Activated B cell treated with CpG ODN at 0.5 μM for 24 hours (primary cell): ENCODE measurements at regions not wholly inside any gene's neighbourhood (a gene's known extent, or its start where the extent isn't known, plus 50 kb on each side); places are given as distances from the start of the nearest gene placed in this dataset.

ENCODE experiments used
- ATAC-seq: fragments of 200-7000 bp; cut with Tn5 transposase; one replicate; pipeline ENCODE4 v1.10.0; 2021; ENCODE audit warnings: low read depth, mild to moderate bottlenecking, moderate library complexity
- CTCF ChIA-PET: fragments of 350-600 bp; sonication (Branson Sonifier 250); formaldehyde crosslinking; loops from one replicate; lab custom pipeline; 2021; ENCODE audit warnings: antibody characterized with exemption; lab: Charles Lee
- POLR2A ChIA-PET: fragments of 350-600 bp; sonication (Branson Sonifier 250); formaldehyde crosslinking; loops from one replicate; lab custom pipeline; 2021; ENCODE audit warnings: antibody characterized with exemption; lab: Charles Lee
- DNase-seq: peaks from one replicate; pipeline ENCODE4 v3.0.0; 2022
- H3K27ac Mint-ChIP-seq: one replicate; pipeline ENCODE4 v1.8.0; 2020; ENCODE audit warnings: mixed read lengths
- H3K27me3 Mint-ChIP-seq: one replicate; pipeline ENCODE4 v1.8.0; 2021; ENCODE audit warnings: mixed read lengths
- H3K36me3 Mint-ChIP-seq: one replicate; pipeline ENCODE4 v1.8.0; 2021; ENCODE audit warnings: low read depth, mixed read lengths
- H3K4me1 Mint-ChIP-seq: one replicate; pipeline ENCODE4 v1.8.0; 2021; ENCODE audit warnings: mixed read lengths
- H3K4me3 Mint-ChIP-seq: one replicate; pipeline ENCODE4 v1.8.0; 2020; ENCODE audit warnings: mild to moderate bottlenecking, mixed read lengths
- H3K9me3 Mint-ChIP-seq: one replicate; pipeline ENCODE4 v1.8.0; 2020; ENCODE audit warnings: mixed read lengths
- CTCF ChIP-seq: fragments of 200-600 bp; IDR thresholded peaks from one replicate; pipeline ENCODE4 v1.8.0; 2022; ENCODE audit warnings: antibody characterized with exemption, mild to moderate bottlenecking
- intact Hi-C: fragments of 100-400 bp; cut with micrococcal nuclease; formaldehyde crosslinking; loops from one replicate; pipeline ENCODE4 v1.15.1; 2024

GRCh38 chr4:184929476-184929875 is 88.8 kb upstream of the HELT start:
- H3K4me1 Mint-ChIP-seq = no peaks in the 10 kb centered on the region
- DNase-seq (no peak), ATAC-seq (no peak)
- no peak overlapping the region for H3K4me3 Mint-ChIP-seq
- CTCF ChIA-PET = no interaction called here
- H3K9me3 Mint-ChIP-seq = peaks cover 16% of the 10 kb centered on the region
- TF ChIP-seq CTCF = no peak
- H3K36me3 Mint-ChIP-seq = no peaks in the 10 kb centered on the region
- intact Hi-C loops = no loop called here
- no peaks in the 10 kb centered on the region for H3K27me3 Mint-ChIP-seq
- H3K27ac Mint-ChIP-seq = no peak overlapping the region
- POLR2A ChIA-PET = no interaction called here

GRCh38 chr4:184930026-184930425 is 88.3 kb upstream of the HELT start:
- no peak for TF ChIP-seq CTCF
- intact Hi-C loops = no loop called here
- H3K4me3 Mint-ChIP-seq = no peak overlapping the region
- H3K9me3 Mint-ChIP-seq = peaks cover 16% of the 10 kb centered on the region
- no peak for ATAC-seq
- no peak for DNase-seq
- no peaks in the 10 kb centered on the region for H3K4me1 Mint-ChIP-seq
- CTCF ChIA-PET = no interaction called here
- H3K27ac Mint-ChIP-seq = no peak overlapping the region
- no peaks in the 10 kb centered on the region for H3K27me3 Mint-ChIP-seq
- H3K36me3 Mint-ChIP-seq = no peaks in the 10 kb centered on the region
- POLR2A ChIA-PET = no interaction called here

GRCh38 chr4:184932343-184932742 is 85.9 kb upstream of the HELT start:
- no peaks in the 10 kb centered on the region for H3K4me1 Mint-ChIP-seq
- intact Hi-C loops = loop anchor here (1.0 kb wide), 1 partner anchor 35 kb away; no protein-coding TSS in a partner anchor
- no peak for ATAC-seq
- H3K27ac Mint-ChIP-seq = no peak overlapping the region
- no peak overlapping the region for H3K4me3 Mint-ChIP-seq
- no peak for TF ChIP-seq CTCF
- peaks cover 2% of the 10 kb centered on the region for H3K27me3 Mint-ChIP-seq
- ChIA-PET CTCF (no interaction called here), POLR2A (no interaction called here)
- no peaks in the 10 kb centered on the region for H3K36me3 Mint-ChIP-seq
- no peak for DNase-seq
- peaks cover 10% of the 10 kb centered on the region for H3K9me3 Mint-ChIP-seq

GRCh38 chr4:184933311-184933710 is 85.0 kb upstream of the HELT start:
- Mint-ChIP-seq H3K4me1 (no peaks in the 10 kb centered on the region), H3K9me3 (peaks cover 5% of the 10 kb centered on the region), H3K27ac (no peak overlapping the region), H3K4me3 (no peak overlapping the region), H3K27me3 (peaks cover 3% of the 10 kb centered on the region), H3K36me3 (no peaks in the 10 kb centered on the region)
- POLR2A ChIA-PET = interaction anchor here (0.7 kb wide), 1 partner anchor 112 kb away, joined by 4 read pairs; no protein-coding TSS in a partner anchor
- no peak for TF ChIP-seq CTCF
- no peak for DNase-seq
- ATAC-seq = no peak
- intact Hi-C loops = no loop called here
- CTCF ChIA-PET = no interaction called here

- H3K9me3 Mint-ChIP-seq = no peaks in the 10 kb centered on the region
- intact Hi-C loops = no loop called here
- ATAC-seq (no peak), DNase-seq (no peak)
- H3K27ac Mint-ChIP-seq = no peak overlapping the region
- CTCF ChIA-PET = interaction anchor here (0.7 kb wide), 1 partner anchor 9 kb away, joined by 3 read pairs; no protein-coding TSS in a partner anchor
- TF ChIP-seq CTCF = no peak
- H3K4me3 Mint-ChIP-seq = no peak overlapping the region
- no peaks in the 10 kb centered on the region for H3K36me3 Mint-ChIP-seq
- no peaks in the 10 kb centered on the region for H3K4me1 Mint-ChIP-seq
- H3K27me3 Mint-ChIP-seq = peaks cover 3% of the 10 kb centered on the region
- POLR2A ChIA-PET = interaction anchor here (0.6 kb wide), 1 partner anchor 258 kb away, joined by 3 read pairs; no protein-coding TSS in a partner anchor
These were observed 84.1 kb upstream of the HELT start for GRCh38 chr4:184934184-184934583.
